SU-DHL-6 (cell line): ENCODE measurements at regions not wholly inside any gene's neighbourhood (a gene's known extent, or its start where the extent isn't known, plus 50 kb on each side); places are given as distances from the start of the nearest gene placed in this dataset.

Source experiments
- EZH2phosphoT487 ChIP-seq: fragments of 200-600 bp; sonication (generic), shearing (Covaris generic); conservative IDR thresholded peaks from 2 replicates; pipeline ENCODE4 v1.6.1; 2018; ENCODE audit warnings: mild to moderate bottlenecking, antibody characterized with exemption, low read length, moderate library complexity, mixed read lengths
- TF ChIP-seq, protein P1 (sequence below): fragments of 200-600 bp; sonication (generic); IDR thresholded peaks from one replicate; pipeline ENCODE4 v1.5.1; 2017; ENCODE audit warnings: antibody characterized with exemption, mild to moderate bottlenecking, low read length, moderate library complexity; ENCODE audit not compliant: insufficient read depth, poor library complexity, severe bottlenecking

DNA sequence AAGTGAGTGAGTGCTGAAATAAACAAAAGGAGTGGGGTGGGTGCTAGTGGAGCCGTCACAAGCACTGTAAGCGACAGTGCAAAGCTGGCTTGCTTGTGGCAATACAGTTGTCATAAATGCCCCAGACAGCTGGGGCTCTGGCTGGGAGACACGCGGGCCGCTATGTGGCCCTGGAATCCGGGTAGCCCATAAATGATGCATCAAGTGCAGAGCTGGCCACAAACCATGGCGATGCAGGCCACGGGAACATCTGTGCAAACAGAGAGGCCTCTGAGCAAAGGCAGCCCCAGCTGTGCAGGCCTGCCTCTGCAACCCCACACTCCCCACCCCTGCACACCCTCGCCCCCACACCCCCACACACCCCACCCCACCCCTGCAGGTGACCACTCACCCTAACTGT lies 349.2 kb upstream of the ID2 start:
- TF ChIP-seq, protein P1, sequence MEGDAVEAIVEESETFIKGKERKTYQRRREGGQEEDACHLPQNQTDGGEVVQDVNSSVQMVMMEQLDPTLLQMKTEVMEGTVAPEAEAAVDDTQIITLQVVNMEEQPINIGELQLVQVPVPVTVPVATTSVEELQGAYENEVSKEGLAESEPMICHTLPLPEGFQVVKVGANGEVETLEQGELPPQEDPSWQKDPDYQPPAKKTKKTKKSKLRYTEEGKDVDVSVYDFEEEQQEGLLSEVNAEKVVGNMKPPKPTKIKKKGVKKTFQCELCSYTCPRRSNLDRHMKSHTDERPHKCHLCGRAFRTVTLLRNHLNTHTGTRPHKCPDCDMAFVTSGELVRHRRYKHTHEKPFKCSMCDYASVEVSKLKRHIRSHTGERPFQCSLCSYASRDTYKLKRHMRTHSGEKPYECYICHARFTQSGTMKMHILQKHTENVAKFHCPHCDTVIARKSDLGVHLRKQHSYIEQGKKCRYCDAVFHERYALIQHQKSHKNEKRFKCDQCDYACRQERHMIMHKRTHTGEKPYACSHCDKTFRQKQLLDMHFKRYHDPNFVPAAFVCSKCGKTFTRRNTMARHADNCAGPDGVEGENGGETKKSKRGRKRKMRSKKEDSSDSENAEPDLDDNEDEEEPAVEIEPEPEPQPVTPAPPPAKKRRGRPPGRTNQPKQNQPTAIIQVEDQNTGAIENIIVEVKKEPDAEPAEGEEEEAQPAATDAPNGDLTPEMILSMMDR = no peak
- TF ChIP-seq EZH2phosphoT487 = no peak
